ENCODE measurements at regions not wholly inside any gene's neighbourhood (a gene's known extent, or its start where the extent isn't known, plus 50 kb on each side); places are given as distances from the start of the nearest gene placed in this dataset.

DNA sequence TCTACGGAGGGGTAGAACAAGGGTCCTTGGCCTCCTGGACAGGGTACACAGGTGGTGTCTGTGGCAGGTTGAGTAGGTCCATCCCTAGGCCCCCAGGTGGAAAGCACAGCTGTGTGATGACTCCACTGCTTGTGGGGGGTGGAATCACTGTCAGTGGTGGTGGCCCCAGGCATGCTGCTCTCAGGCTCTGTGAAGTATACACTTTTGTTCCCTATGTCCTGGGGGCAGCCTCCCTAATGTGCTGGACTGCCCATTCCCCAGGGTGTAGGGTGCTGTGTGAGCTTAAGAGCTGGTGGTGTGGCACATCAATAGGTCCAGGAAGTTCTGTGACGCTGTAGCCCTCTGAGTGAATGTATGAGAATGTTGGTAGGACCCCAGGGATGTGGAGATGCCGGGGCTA lies 197.2 kb upstream of the SLC10A2 start:
- no peaks in the 10 kb centered on the region for H4K20me1 ChIP-seq (ENCODE audit: insufficient read depth, low read length)
- no peak overlapping the region for H3K4me3 ChIP-seq (ENCODE audit: low read depth, low read length, poor library complexity, severe bottlenecking)
- H3K9me3 ChIP-seq (ENCODE audit: low read length), result no peaks in the 10 kb centered on the region; the same call in 1 of the 2 replicates
- H3K4me1 ChIP-seq (ENCODE audit: insufficient read depth, low read length, severe bottlenecking), result no peaks in the 10 kb centered on the region
- H3F3A ChIP-seq (ENCODE audit: insufficient read depth, low read length), result no peaks in the 10 kb centered on the region
- no peak overlapping the region for H3K27ac ChIP-seq (ENCODE audit: low read depth, low read length, poor library complexity, severe bottlenecking)
- H3K4me2 ChIP-seq (ENCODE audit: low read length), result no peak overlapping the region
- TF ChIP-seq EZH2 (IDR thresholded peaks at IDR 0.05; ENCODE audit: borderline replicate concordance, low read length) (no peak), CTCF (IDR thresholded peaks at IDR 0.05; ENCODE audit: low read length) (no peak)
- no peaks in the 10 kb centered on the region for H3K36me3 ChIP-seq (ENCODE audit: insufficient read depth, low read length)
- H3K9ac ChIP-seq (ENCODE audit: low read length), result no peak overlapping the region
- H3K9me2 ChIP-seq (ENCODE audit: low read depth, low read length), result no peaks in the 10 kb centered on the region
- no peaks in the 10 kb centered on the region for H3K27me3 ChIP-seq (ENCODE audit: insufficient read depth, low read length)
- no peaks in the 10 kb centered on the region for H3K79me2 ChIP-seq (ENCODE audit: insufficient read depth, low read length)
- H2AFZ ChIP-seq (ENCODE audit: low read length), result no peak overlapping the region

DNA sequence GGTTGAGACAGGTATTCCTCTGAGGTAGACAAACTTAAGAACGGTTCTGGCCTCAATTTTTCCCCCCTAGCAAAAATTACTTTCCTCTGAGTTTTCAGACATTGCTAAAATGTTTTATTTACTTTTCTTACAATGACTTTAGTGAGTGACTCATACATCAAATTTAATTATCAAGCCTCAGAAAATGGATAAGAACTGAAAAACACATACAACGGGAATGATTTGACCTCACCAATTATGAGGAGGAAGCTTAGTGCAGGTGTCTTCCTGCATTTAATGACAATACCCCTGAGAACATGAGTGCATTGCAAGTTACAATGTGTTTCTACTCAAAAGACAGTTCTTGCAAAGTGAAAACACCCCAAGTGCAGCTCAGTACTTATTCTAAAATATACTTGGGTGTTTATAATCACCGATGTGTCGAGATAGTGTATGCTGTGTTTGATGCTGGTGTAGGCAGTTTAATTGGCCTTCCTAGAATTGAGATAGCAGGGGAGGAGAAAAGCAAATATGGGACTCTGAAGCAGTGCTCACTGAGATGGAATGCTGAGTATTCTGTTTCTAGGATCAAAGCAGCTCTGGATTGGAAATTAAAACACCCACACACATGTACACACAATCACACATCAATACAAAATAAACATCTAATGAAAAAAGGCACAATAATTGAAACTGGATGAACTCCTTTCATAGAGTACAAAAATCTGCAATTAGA lies 189.5 kb upstream of the SLC10A2 start:
- no peaks in the 10 kb centered on the region for H3K79me2 ChIP-seq (ENCODE audit: insufficient read depth, low read length)
- no peak overlapping the region for H3K9ac ChIP-seq (ENCODE audit: low read length)
- H3K4me3 ChIP-seq (ENCODE audit: low read depth, low read length, poor library complexity, severe bottlenecking), result no peak overlapping the region
- no peak overlapping the region for H3K27ac ChIP-seq (ENCODE audit: low read depth, low read length, poor library complexity, severe bottlenecking)
- H3K9me3 ChIP-seq (ENCODE audit: low read length), result no peaks in the 10 kb centered on the region
- no peaks in the 10 kb centered on the region for H3K27me3 ChIP-seq (ENCODE audit: insufficient read depth, low read length)
- H3F3A ChIP-seq (ENCODE audit: insufficient read depth, low read length), result no peaks in the 10 kb centered on the region
- H3K4me2 ChIP-seq (ENCODE audit: low read length), result no peak overlapping the region
- no peak overlapping the region for H2AFZ ChIP-seq (ENCODE audit: low read length)
- no peaks in the 10 kb centered on the region for H4K20me1 ChIP-seq (ENCODE audit: insufficient read depth, low read length)
- H3K36me3 ChIP-seq (ENCODE audit: insufficient read depth, low read length), result no peaks in the 10 kb centered on the region
- no peak for TF ChIP-seq CTCF (IDR thresholded peaks at IDR 0.05; ENCODE audit: low read length)
- TF ChIP-seq EZH2 (IDR thresholded peaks at IDR 0.05; ENCODE audit: borderline replicate concordance, low read length), result no peak
- no peaks in the 10 kb centered on the region for H3K9me2 ChIP-seq (ENCODE audit: low read depth, low read length)
- H3K4me1 ChIP-seq (ENCODE audit: insufficient read depth, low read length, severe bottlenecking), result no peaks in the 10 kb centered on the region

GRCh38 chr13:103250071-103250470 lies 183.9 kb upstream of the SLC10A2 start:
- H3F3A ChIP-seq (ENCODE audit: insufficient read depth, low read length), result no peaks in the 10 kb centered on the region
- no peaks in the 10 kb centered on the region for H3K36me3 ChIP-seq (ENCODE audit: insufficient read depth, low read length)
- no peaks in the 10 kb centered on the region for H3K79me2 ChIP-seq (ENCODE audit: insufficient read depth, low read length)
- no peak for TF ChIP-seq EZH2 (IDR thresholded peaks at IDR 0.05; ENCODE audit: borderline replicate concordance, low read length)
- TF ChIP-seq CTCF (IDR thresholded peaks at IDR 0.05; ENCODE audit: low read length), result no peak
- H3K9me2 ChIP-seq (ENCODE audit: low read depth, low read length), result no peaks in the 10 kb centered on the region
- no peak overlapping the region for H3K4me2 ChIP-seq (ENCODE audit: low read length)
- H3K4me1 ChIP-seq (ENCODE audit: insufficient read depth, low read length, severe bottlenecking), result no peaks in the 10 kb centered on the region
- H4K20me1 ChIP-seq (ENCODE audit: insufficient read depth, low read length), result no peaks in the 10 kb centered on the region
- no peaks in the 10 kb centered on the region for H3K9me3 ChIP-seq (ENCODE audit: low read length)
- H3K9ac ChIP-seq (ENCODE audit: low read length), result no peak overlapping the region
- no peak overlapping the region for H3K4me3 ChIP-seq (ENCODE audit: low read depth, low read length, poor library complexity, severe bottlenecking)
- no peak overlapping the region for H2AFZ ChIP-seq (ENCODE audit: low read length)
- no peaks in the 10 kb centered on the region for H3K27me3 ChIP-seq (ENCODE audit: insufficient read depth, low read length)
- H3K27ac ChIP-seq (ENCODE audit: low read depth, low read length, poor library complexity, severe bottlenecking), result no peak overlapping the region
